Stimulated activated CD8-positive, alpha-beta memory T cell treated with anti-CD3 and anti-CD28 coated beads, Interleukin-4, amount 100 ng/mL, for 24 hours (primary cell): ENCODE measurements at regions not wholly inside any gene's neighbourhood (a gene's known extent, or its start where the extent isn't known, plus 50 kb on each side); places are given as distances from the start of the nearest gene placed in this dataset.
"Not testable (repeated sequence)": the region's sequence is repeated elsewhere in the genome, so short reads cannot be mapped to it uniquely, and the experiment has no call there.

Experiments
- DNase-seq: peaks from one replicate; pipeline ENCODE4 v3.0.0-alpha.2; 2020; ENCODE audit warnings: low read depth

GRCh38 chr6:854406-855118 is 161.6 kb upstream of the EXOC2 start:
- no peak for DNase-seq

GRCh38 chr6:852216-852615 is 159.3 kb upstream of the EXOC2 start:
- not testable (repeated sequence) for DNase-seq

DNA sequence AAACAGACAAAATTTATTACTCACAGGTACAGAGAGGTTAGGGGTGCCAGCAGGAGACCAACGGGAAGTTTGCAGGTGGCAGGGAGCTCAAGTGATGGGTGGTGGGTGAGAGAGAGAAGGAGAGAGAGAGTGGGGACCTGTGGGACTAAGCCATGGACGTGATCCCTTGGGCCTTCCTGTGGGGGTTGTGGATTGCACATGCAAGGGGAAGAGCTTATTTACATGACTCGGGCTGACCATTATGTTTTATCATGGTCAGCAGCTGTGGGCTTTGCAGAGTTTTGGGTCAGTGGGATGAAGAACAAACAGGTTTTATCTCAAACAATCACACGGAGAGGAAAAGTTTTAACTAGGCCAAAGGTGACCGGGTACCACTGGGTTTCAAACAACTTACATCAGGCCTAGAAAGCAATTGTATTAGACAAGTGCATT is 156.2 kb upstream of the EXOC2 start:
- no peak for DNase-seq

DNA sequence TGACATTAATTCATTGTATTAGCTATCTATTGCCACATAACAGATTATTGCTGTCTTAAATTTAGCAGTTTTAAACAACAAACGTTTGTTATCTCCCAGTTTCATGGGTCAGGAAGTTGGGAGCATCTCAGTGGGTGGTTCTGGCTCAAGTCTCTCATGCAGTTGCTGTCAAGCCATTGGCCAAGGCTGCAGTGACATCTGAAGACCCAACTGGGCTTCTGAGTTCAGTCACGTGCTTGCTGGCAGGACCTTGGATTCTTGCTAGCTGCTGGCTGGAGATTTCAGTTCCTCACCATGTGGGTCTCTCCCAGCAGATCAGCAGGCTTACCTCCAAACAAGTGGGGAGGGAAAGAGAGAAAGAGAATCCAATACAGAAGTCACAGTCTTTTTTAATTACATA is 152.6 kb upstream of the EXOC2 start:
- no peak for DNase-seq

DNA sequence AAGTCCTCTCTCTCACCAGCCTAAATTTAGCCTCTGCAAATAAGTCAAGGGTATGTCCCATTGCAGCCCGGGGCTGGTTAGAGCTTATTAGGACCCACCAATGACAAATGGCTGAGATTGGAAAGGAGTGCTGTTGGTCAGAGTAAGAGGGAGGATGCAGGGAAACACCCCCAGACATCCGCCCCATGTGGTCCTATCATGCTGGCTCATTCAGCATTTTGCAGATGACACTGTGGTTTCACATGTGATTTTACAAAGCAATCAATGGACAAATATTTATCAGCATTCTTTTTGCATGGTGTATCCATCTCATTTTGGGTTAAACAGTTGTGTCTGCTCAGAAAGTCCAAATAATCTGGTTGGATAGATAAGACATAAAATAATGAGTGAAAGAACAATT is 152.2 kb upstream of the EXOC2 start:
- no peak for DNase-seq

DNA sequence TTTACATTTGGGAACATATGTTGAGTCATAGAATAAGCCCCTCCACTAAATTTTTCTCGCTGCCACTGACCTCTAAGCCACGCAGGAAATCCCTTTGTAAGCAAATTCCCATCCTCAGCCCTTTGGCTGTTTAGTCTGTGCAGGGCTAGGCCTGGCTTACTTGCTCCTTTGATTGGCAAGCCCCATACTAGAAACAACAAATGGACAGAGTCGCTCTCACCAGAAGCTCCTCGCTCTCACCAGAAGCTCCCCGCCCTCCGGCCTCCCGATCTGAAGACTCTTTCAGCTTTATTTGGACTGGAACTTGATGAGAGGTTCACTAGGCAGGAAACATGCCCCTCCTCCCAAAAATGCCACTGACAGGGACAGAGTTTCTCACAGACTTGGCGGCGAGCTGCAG is 149.2 kb upstream of the EXOC2 start:
- DNase-seq, result no peak

- no peak for DNase-seq
Measured at GRCh38 chr6:841569-841968, 148.6 kb upstream of the EXOC2 start.

DNA sequence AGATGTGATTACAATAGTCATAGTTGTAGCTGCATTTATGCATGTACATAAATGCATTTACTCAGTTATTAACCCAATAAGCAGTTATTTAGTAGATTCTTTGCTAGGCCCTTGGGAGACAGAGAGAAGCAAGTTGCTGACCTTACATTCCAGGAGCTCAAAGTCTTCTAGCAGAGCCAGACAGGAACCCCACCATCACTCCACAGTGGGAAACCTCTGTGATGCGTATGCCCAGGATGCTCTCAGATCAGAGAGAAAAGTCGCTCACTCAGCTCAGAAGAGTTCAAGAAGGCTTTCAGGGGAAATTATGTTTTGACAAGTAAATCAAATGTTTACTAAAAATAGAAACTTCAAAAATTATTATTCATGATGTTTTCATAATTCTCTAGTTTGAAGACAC is 146.3 kb upstream of the EXOC2 start:
- DNase-seq, result no peak

GRCh38 chr6:837380-837779 is 144.4 kb upstream of the EXOC2 start:
- no peak for DNase-seq

GRCh38 chr6:836276-836853 is 143.4 kb upstream of the EXOC2 start:
- no peak for DNase-seq

- DNase-seq, result no peak
Measured at GRCh38 chr6:835476-836160, 142.7 kb upstream of the EXOC2 start.

DNA sequence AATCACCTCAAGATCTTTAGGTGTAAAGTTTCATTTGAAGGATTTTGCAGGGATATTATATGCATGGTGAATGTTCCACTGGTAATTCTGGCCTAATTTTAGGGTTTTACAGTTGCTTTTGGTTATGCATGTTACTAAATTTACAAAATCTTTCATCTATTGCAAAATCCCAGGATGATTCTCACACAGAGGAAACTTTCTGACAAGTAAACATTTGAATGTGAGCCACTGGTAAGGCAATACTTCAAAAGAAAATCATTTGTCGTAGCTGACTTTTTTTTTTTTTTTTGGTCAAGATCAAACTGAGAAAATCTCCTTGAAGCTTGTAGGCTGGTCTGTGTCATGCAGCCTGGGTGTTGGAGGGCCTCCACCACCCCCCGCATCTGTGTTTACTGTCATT is 141.9 kb upstream of the EXOC2 start:
- no peak for DNase-seq

- no peak for DNase-seq
Measured at GRCh38 chr6:834190-834589, 141.3 kb upstream of the EXOC2 start.

DNA sequence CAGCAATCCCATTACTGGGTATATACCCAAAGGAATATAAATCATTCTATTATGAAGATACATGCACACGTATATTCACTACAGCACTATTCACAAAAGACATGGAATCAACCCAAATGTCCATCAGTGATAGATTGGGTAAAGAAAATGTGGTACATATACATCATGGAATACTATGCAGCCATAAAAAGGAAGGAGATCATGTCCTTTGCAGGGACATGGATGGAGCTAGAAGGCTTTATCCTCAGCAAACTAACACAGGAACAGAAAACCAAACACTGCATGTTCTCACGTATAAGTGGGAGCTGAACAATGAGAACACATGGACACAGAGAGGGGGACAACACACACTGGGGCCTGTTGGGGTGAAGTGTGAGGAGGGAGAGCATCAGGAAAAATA is 139.9 kb upstream of the EXOC2 start:
- DNase-seq, result not testable (repeated sequence)

DNA sequence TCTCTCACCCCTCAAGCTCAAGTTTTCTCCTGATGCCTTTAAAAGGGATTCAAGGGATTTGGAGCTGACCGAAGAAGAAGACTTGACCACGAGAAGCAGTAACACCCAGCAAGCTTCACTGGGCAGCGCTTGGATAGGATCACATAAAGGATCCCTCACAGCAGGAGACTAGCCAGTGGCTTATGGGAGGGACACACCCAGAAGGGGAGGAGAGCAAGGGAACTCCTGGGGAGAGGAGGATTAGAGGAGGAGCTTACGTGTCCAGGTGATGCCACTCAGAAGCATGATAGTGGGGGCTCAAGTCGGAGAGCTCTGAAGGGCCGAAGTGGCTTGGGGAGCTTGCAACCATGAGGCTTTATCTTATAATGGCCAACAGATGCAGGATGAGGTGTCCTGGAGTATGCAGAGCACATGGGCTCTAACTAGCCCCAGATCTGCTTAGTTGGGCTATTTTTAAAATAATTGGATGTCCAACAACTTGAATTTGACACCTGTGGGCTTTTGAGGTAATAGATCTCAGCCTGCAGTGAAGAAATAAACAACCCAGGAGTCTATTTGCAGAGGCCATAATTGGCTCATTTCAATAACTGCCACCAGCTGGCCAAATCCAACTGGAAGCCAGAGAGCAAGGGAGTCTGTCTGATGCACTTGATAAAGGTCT is 137.9 kb upstream of the EXOC2 start:
- no peak for DNase-seq

GRCh38 chr6:829656-830055 is 136.7 kb upstream of the EXOC2 start:
- DNase-seq, result no peak

GRCh38 chr6:827431-827830 is 134.5 kb upstream of the EXOC2 start:
- no peak for DNase-seq

DNA sequence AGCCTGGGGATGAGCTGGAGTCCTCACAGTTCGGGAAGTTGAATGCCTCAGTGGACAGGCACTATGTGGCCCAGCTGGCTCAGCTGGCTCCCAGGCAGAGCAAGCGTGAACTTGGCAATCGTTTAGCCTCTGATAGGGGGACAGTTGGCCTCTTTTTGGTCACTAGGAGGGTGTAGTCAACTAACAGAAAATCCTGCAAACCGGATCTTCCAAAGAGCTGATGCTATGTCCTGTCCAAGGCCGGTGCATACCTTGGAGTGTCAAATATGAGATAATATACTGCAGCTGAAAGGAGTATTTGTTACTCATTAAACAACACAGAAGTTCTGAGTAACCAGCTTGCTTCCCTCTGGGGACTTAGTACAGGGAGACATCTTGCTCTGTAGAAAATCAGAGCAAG is 126.2 kb upstream of the EXOC2 start:
- DNase-seq, result no peak

- no peak for DNase-seq
Measured at GRCh38 chr6:818196-818595, 125.3 kb upstream of the EXOC2 start.

DNA sequence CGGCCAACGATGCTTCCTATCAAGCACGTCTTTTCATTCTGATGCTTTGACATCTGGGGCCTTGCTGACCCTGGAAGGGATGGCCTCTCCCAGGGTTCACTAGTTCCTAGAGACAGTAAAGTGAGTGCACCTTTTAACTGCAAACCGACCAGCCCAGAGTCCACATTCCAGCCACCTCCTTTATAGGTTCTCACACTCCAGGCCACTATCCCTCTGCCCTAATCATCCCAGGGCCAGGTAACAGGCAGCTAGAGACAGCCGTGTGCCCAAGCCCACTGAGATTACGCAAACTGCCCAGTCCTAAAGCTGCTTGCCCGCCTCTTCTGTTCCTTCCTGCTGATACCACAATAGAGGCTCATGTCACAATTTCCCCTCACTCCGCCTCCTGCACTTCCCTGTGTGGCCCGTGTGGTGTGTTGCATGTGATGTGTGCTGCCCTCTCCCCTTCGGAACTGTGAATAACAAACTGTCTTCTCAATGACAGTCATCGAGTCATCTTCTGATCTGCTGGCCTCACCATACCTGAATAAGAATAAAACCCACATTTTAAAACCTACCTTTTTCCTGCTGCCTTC is 123.7 kb upstream of the EXOC2 start:
- peak; percentile 11 for DNase-seq

GRCh38 chr6:815348-815738 is 122.4 kb upstream of the EXOC2 start:
- DNase-seq, result no peak
